Neuronal stem cell (in vitro differentiated cells): ENCODE measurements at regions not wholly inside any gene's neighbourhood (a gene's known extent, or its start where the extent isn't known, plus 50 kb on each side); places are given as distances from the start of the nearest gene placed in this dataset.
"Not testable (repeated sequence)": the region's sequence is repeated elsewhere in the genome, so short reads cannot be mapped to it uniquely, and the experiment has no call there.

Source experiments
- DNase-seq: peaks from one replicate; pipeline ENCODE4 v3.0.0-alpha.2; 2013; ENCODE audit warnings: low spot score
- H2AFZ ChIP-seq: one replicate; pipeline ENCODE4 v1.6.1; 2013; ENCODE audit warnings: mild to moderate bottlenecking, low read length, inconsistent platforms
- H2AK5ac ChIP-seq: 2 replicates; pipeline ENCODE4 v1.6.1; 2013; ENCODE audit warnings: low read depth, mild to moderate bottlenecking, inconsistent platforms, low read length, moderate library complexity, mixed read lengths
- H2BK120ac ChIP-seq: 2 replicates; pipeline ENCODE4 v1.6.1; 2013; ENCODE audit warnings: low read depth, mild to moderate bottlenecking, inconsistent platforms, low read length, moderate library complexity, mixed read lengths
- H2BK12ac ChIP-seq: one replicate; pipeline ENCODE4 v1.6.1; 2013; ENCODE audit warnings: low read length, inconsistent platforms
- H2BK15ac ChIP-seq: 2 replicates; pipeline ENCODE4 v1.6.1; 2013; ENCODE audit warnings: mild to moderate bottlenecking, low read length, inconsistent platforms, mixed read lengths
- H2BK5ac ChIP-seq: one replicate; pipeline ENCODE4 v1.6.1; 2013; ENCODE audit warnings: inconsistent platforms, mild to moderate bottlenecking, low read length, moderate library complexity
- H3K14ac ChIP-seq: one replicate; pipeline ENCODE4 v1.6.1; 2013; ENCODE audit warnings: low read length, inconsistent platforms
- H3K18ac ChIP-seq: 2 replicates; pipeline ENCODE4 v1.6.1; 2013; ENCODE audit warnings: low read length, inconsistent platforms
- H3K23ac ChIP-seq: 2 replicates; pipeline ENCODE4 v1.6.1; 2013; ENCODE audit warnings: low read depth, mild to moderate bottlenecking, mixed read lengths, low read length, inconsistent platforms; ENCODE audit not compliant: poor library complexity
- H3K27ac ChIP-seq: replicated peaks from 3 replicates; pipeline ENCODE4 v1.5.1; 2013; ENCODE audit warnings: low read length, inconsistent platforms
- H3K27me3 ChIP-seq, 3 experiments: 2 replicates each; pipeline ENCODE4 v1.6.1; 2013; ENCODE audit warnings: low read length in 3 of 3, mild to moderate bottlenecking in 2 of 3, inconsistent platforms in 1 of 3, low read depth in 1 of 3, mixed read lengths in 1 of 3, moderate library complexity in 1 of 3; ENCODE audit not compliant: control insufficient read depth in 3 of 3, insufficient read depth in 3 of 3
- H3K36me3 ChIP-seq, 2 donors: replicated peaks in 1 of 2; 2 replicates each; pipeline ENCODE4 v1.6.1; 2013; ENCODE audit warnings: low read length in 2 of 2; ENCODE audit not compliant: control insufficient read depth in 2 of 2, insufficient read depth in 2 of 2
- H3K4ac ChIP-seq: 2 replicates; pipeline ENCODE4 v1.6.1; 2013; ENCODE audit warnings: inconsistent platforms, mild to moderate bottlenecking, low read length, moderate library complexity
- H3K4me1 ChIP-seq, 2 donors: 1 replicate in 1 of 2; 2 replicates in 1 of 2; pipeline ENCODE4 v1.6.1; 2013; ENCODE audit warnings: low read length in 2 of 2, low read depth in 1 of 2; ENCODE audit not compliant: control insufficient read depth in 2 of 2, insufficient read depth in 1 of 2
- H3K4me2 ChIP-seq: one replicate; pipeline ENCODE4 v1.6.1; 2013; ENCODE audit warnings: mild to moderate bottlenecking, low read length, inconsistent platforms; ENCODE audit not compliant: insufficient read depth, poor library complexity, severe bottlenecking
- H3K4me3 ChIP-seq, 2 donors: 2 replicates each; pipeline ENCODE4 v1.5.1; 2013; ENCODE audit warnings: low read length in 2 of 2, mild to moderate bottlenecking in 2 of 2, inconsistent platforms in 1 of 2, moderate library complexity in 1 of 2
- H3K79me1 ChIP-seq: one replicate; pipeline ENCODE4 v1.6.1; 2013; ENCODE audit warnings: low read depth, mild to moderate bottlenecking, inconsistent platforms, low read length, moderate library complexity
- H3K9ac ChIP-seq: one replicate; pipeline ENCODE4 v1.6.1; 2013; ENCODE audit warnings: mild to moderate bottlenecking, low read depth, low read length, inconsistent platforms; ENCODE audit not compliant: poor library complexity
- H3K9me3 ChIP-seq, 2 donors: replicated peaks in 1 of 2; 2 replicates each; pipeline versions ENCODE3 to v1.6.1; 2013; ENCODE audit warnings: low read length in 2 of 2, mild to moderate bottlenecking in 2 of 2, inconsistent platforms in 1 of 2, low read depth in 1 of 2, mixed read lengths in 1 of 2, moderate library complexity in 1 of 2; ENCODE audit not compliant: control insufficient read depth in 2 of 2, insufficient read depth in 1 of 2
- H4K8ac ChIP-seq: one replicate; pipeline ENCODE4 v1.6.1; 2013; ENCODE audit warnings: low read depth, mild to moderate bottlenecking, inconsistent platforms, low read length, moderate library complexity
- H4K91ac ChIP-seq: one replicate; pipeline ENCODE4 v1.6.1; 2013; ENCODE audit warnings: low read length, low read depth, mild to moderate bottlenecking, inconsistent platforms; ENCODE audit not compliant: poor library complexity
- WGBS, 2 donors: extraction: QIAGEN DNeasy Blood & Tissue Kit; methylation state at CpG; one replicate each; pipeline ENCODE4 v1.1.7; 2013; ENCODE audit warnings: missing lambda C conversion rate in 2 of 2, mixed read lengths in 1 of 2; ENCODE audit not compliant: insufficient read length in 2 of 2, insufficient replicate concordance in 1 of 2; ENCODE audit errors: extremely low coverage in 2 of 2; 5-methylcytosine and 5-hydroxymethylcytosine counted together

- no peak overlapping the region for H3K9ac ChIP-seq
- peaks cover 0 to 11% of the 10 kb centered on the region in 2 donors for H3K4me1 ChIP-seq
- no peak for DNase-seq
- H2BK5ac ChIP-seq = no peak overlapping the region
- no peaks in the 10 kb centered on the region for H3K79me1 ChIP-seq
- no peak overlapping the region for H2AFZ ChIP-seq
- no peak overlapping the region for H2BK15ac ChIP-seq
- no peak overlapping the region for H2BK12ac ChIP-seq
- no peak overlapping the region for H2AK5ac ChIP-seq
- WGBS, 2 donors = no CpG with 5 or more reads among the region's 5 CpGs
- H3K4ac ChIP-seq = no peak overlapping the region
- H3K14ac ChIP-seq = no peak overlapping the region
- no peak overlapping the region for H3K23ac ChIP-seq
- H3K18ac ChIP-seq = no peak overlapping the region
- no peak overlapping the region for H2BK120ac ChIP-seq
- H3K27ac ChIP-seq = no peak overlapping the region
- H4K8ac ChIP-seq = no peak overlapping the region
- no peaks in the 10 kb centered on the region for H3K27me3 ChIP-seq
- H3K4me2 ChIP-seq = no peak overlapping the region
- no peak overlapping the region for H4K91ac ChIP-seq
- no peaks in the 10 kb centered on the region for H3K9me3 ChIP-seq
- no peaks in the 10 kb centered on the region for H3K36me3 ChIP-seq
- no peak overlapping the region for H3K4me3 ChIP-seq
Observed at GRCh38 chrX:39067866-39068265, 266.6 kb downstream of the MID1IP1 start.

- H3K27me3 ChIP-seq, H3K79me1 ChIP-seq, H4K91ac ChIP-seq, H2BK5ac ChIP-seq, H2BK12ac ChIP-seq, H3K9me3 ChIP-seq, H2BK120ac ChIP-seq, H2AFZ ChIP-seq, H3K4ac ChIP-seq, H4K8ac ChIP-seq, H3K18ac ChIP-seq, H3K36me3 ChIP-seq, H3K14ac ChIP-seq, H3K27ac ChIP-seq, H3K23ac ChIP-seq, H3K4me3 ChIP-seq, DNase-seq, H3K4me2 ChIP-seq, H3K9ac ChIP-seq, H2BK15ac ChIP-seq, H2AK5ac ChIP-seq: not testable (repeated sequence)
- no CpG with 5 or more reads among the region's 1 CpG for WGBS, 2 donors
- peaks cover 0 to 11% of the 10 kb centered on the region in 2 donors for H3K4me1 ChIP-seq
Observed at GRCh38 chrX:39068634-39069033, 267.4 kb downstream of the MID1IP1 start.

GRCh38 chrX:39070009-39070408 lies 268.8 kb downstream of the MID1IP1 start:
- no peak overlapping the region for H3K9ac ChIP-seq
- H4K91ac ChIP-seq = no peak overlapping the region
- no peak for DNase-seq
- no peak overlapping the region for H3K4me3 ChIP-seq
- no peaks in the 10 kb centered on the region for H3K9me3 ChIP-seq
- no peak overlapping the region for H4K8ac ChIP-seq
- no peak overlapping the region for H2BK12ac ChIP-seq
- H3K23ac ChIP-seq = no peak overlapping the region
- no peaks in the 10 kb centered on the region for H3K36me3 ChIP-seq
- no peak overlapping the region for H2BK120ac ChIP-seq
- H3K4me1 ChIP-seq = peaks cover 0 to 10% of the 10 kb centered on the region in 2 donors
- H2BK5ac ChIP-seq = no peak overlapping the region
- no peak overlapping the region for H3K27ac ChIP-seq
- no CpG with 5 or more reads among the region's 28 CpGs for WGBS, 2 donors
- H2BK15ac ChIP-seq = no peak overlapping the region
- H3K27me3 ChIP-seq = no peaks in the 10 kb centered on the region
- H2AFZ ChIP-seq = no peak overlapping the region
- no peak overlapping the region for H3K4ac ChIP-seq
- H2AK5ac ChIP-seq = no peak overlapping the region
- H3K14ac ChIP-seq = no peak overlapping the region
- no peak overlapping the region for H3K4me2 ChIP-seq
- H3K18ac ChIP-seq = no peak overlapping the region
- no peaks in the 10 kb centered on the region for H3K79me1 ChIP-seq

GRCh38 chrX:39073131-39073530 lies 271.9 kb downstream of the MID1IP1 start:
- Histone ChIP-seq H2BK5ac (no peak overlapping the region), H3K18ac (no peak overlapping the region), H3K4me3 (no peak overlapping the region), H3K36me3 (no peaks in the 10 kb centered on the region), H3K23ac (no peak overlapping the region), H2BK15ac (no peak overlapping the region), H2AK5ac (no peak overlapping the region), H2BK12ac (no peak overlapping the region), H2AFZ (no peak overlapping the region), H4K91ac (no peak overlapping the region), H3K9me3 (no peaks in the 10 kb centered on the region), H4K8ac (no peak overlapping the region), H3K9ac (no peak overlapping the region), H3K4ac (no peak overlapping the region), H3K79me1 (no peaks in the 10 kb centered on the region), H3K27me3 (no peaks in the 10 kb centered on the region), H3K27ac (no peak overlapping the region), H3K4me1 (no peaks in the 10 kb centered on the region), H2BK120ac (no peak overlapping the region), H3K4me2 (no peak overlapping the region), H3K14ac (no peak overlapping the region)
- DNase-seq = no peak
- WGBS, 2 donors = no CpG with 5 or more reads among the region's 2 CpGs
